Keratinocyte (primary cell): ENCODE measurements at regions not wholly inside any gene's neighbourhood (a gene's known extent, or its start where the extent isn't known, plus 50 kb on each side); places are given as distances from the start of the nearest gene placed in this dataset.

Experiments used
- DNase-seq: peaks from one replicate; pipeline ENCODE4 v3.0.0-alpha.2; 2011; ENCODE audit warnings: low read depth, missing footprints, low spot score
- FAIRE-seq: peaks from 2 replicates; lab custom pipeline; 2011; peaks lifted over from hg19 to GRCh38; lab: Jason Lieb, UNC
- H2AFZ ChIP-seq: 2 replicates; pipeline ENCODE4 v1.6.0; 2012; ENCODE audit warnings: low read length, control low read depth, inconsistent platforms; ENCODE audit not compliant: control insufficient read depth
- H3K27ac ChIP-seq: 2 replicates; pipeline ENCODE4 v1.5.1; 2011; ENCODE audit warnings: low read length; ENCODE audit not compliant: control insufficient read depth, insufficient read depth
- H3K27me3 ChIP-seq: 3 replicates; pipeline ENCODE4 v1.6.0; 2011; ENCODE audit warnings: low read length; ENCODE audit not compliant: control insufficient read depth, insufficient read depth; ENCODE audit errors: extremely low read depth
- H3K36me3 ChIP-seq, 2 experiments: 2 replicates in 1 of 2; 3 replicates in 1 of 2; pipeline ENCODE4 v1.5.1; 2011; ENCODE audit warnings: low read length in 2 of 2, mild to moderate bottlenecking in 1 of 2; ENCODE audit not compliant: control insufficient read depth in 2 of 2, insufficient read depth in 2 of 2; ENCODE audit errors: extremely low read depth in 1 of 2
- H3K4me1 ChIP-seq: 3 replicates; pipeline ENCODE4 v1.5.1; 2011; ENCODE audit warnings: low read length; ENCODE audit not compliant: control insufficient read depth, insufficient read depth; ENCODE audit errors: extremely low read depth
- H3K4me2 ChIP-seq: 3 replicates; pipeline ENCODE4 v1.6.0; 2011; ENCODE audit warnings: low read depth, low read length; ENCODE audit not compliant: control insufficient read depth, insufficient read depth; ENCODE audit errors: extremely low read depth
- H3K4me3 ChIP-seq, 3 experiments: fragments of 200-600 bp in 1 of 3; sonication (generic) in 1 of 3; 2 replicates in 2 of 3; 3 replicates in 1 of 3; pipeline ENCODE4 v1.5.1; 2011 to 2016; ENCODE audit warnings: low read length in 3 of 3, mild to moderate bottlenecking in 3 of 3, control low read depth in 2 of 3, inconsistent platforms in 1 of 3, low read depth in 1 of 3, mixed read lengths in 1 of 3, mixed run types in 1 of 3, moderate library complexity in 1 of 3; ENCODE audit not compliant: control insufficient read depth in 2 of 3, insufficient read depth in 2 of 3; ENCODE audit errors: extremely low read depth in 1 of 3
- H3K79me2 ChIP-seq: 2 replicates; pipeline ENCODE4 v1.6.0; 2012; ENCODE audit warnings: low read length; ENCODE audit not compliant: control insufficient read depth, insufficient read depth
- H3K9ac ChIP-seq: 3 replicates; pipeline ENCODE4 v1.6.0; 2011; ENCODE audit warnings: low read length; ENCODE audit not compliant: control insufficient read depth, insufficient read depth; ENCODE audit errors: extremely low read depth
- H3K9me1 ChIP-seq: 3 replicates; pipeline ENCODE4 v1.6.0; 2011; ENCODE audit warnings: low read length; ENCODE audit not compliant: control insufficient read depth, insufficient read depth; ENCODE audit errors: extremely low read depth
- H3K9me3 ChIP-seq: 2 replicates; pipeline ENCODE4 v1.5.1; 2012; ENCODE audit warnings: low read depth, low read length; ENCODE audit not compliant: control insufficient read depth
- H4K20me1 ChIP-seq: 3 replicates; pipeline ENCODE4 v1.6.0; 2011; ENCODE audit warnings: low read length; ENCODE audit not compliant: control insufficient read depth, insufficient read depth; ENCODE audit errors: extremely low read depth
- EZH2 ChIP-seq: IDR thresholded peaks from one replicate; pipeline ENCODE4 v1.6.1; 2012; ENCODE audit warnings: inconsistent platforms, mild to moderate bottlenecking, low read length, moderate library complexity
- dilution Hi-C: fragments of 300-500 bp; cut with MboI; formaldehyde crosslinking; loops from one replicate; pipeline ENCODE4 v1.7.0; 2020; ENCODE audit warnings: low sequenced_read_pairs; ENCODE audit not compliant: extremely low pct_ligation_motif_present
- TF ChIP-seq, protein P1 (sequence below), 3 experiments: IDR thresholded peaks in 1 of 3; conservative IDR thresholded peaks in 1 of 3; optimal IDR thresholded peaks in 1 of 3; 2 replicates in 2 of 3; 3 replicates in 1 of 3; pipeline versions ENCODE3 to v1.5.1; 2011; ENCODE audit warnings: low read length in 3 of 3, mild to moderate bottlenecking in 3 of 3, moderate library complexity in 2 of 3, control low read depth in 1 of 3, inconsistent platforms in 1 of 3; ENCODE audit not compliant: insufficient read depth in 2 of 3; ENCODE audit errors: extremely low read depth in 1 of 3

DNA sequence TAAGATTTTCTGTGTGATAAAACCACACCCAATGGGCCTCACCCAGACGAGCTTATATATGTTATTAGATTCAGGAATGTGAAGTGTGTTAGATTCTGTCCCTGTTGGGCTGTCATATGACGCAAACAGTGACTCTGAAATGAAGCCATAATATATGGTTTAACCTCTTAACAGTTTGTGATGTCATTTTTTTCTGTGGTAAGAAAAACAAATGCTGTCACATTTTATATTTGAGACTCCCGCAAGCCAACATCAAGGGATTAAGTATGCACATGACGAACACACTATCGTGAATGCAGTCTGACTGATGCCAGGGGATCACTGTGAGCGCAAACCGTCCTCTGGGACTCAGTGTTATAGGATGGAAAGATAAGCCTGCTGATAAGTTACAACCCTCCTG is 321.7 kb downstream of the SH3GL2 start:
- H3K79me2 ChIP-seq = no peaks in the 10 kb centered on the region
- no peak overlapping the region for H3K4me2 ChIP-seq
- no peak for DNase-seq
- H3K4me1 ChIP-seq = no peaks in the 10 kb centered on the region
- H3K9ac ChIP-seq = no peak overlapping the region
- H3K27ac ChIP-seq = no peak overlapping the region
- no peaks in the 10 kb centered on the region for H3K9me3 ChIP-seq
- no peak for FAIRE-seq
- TF ChIP-seq, protein P1, sequence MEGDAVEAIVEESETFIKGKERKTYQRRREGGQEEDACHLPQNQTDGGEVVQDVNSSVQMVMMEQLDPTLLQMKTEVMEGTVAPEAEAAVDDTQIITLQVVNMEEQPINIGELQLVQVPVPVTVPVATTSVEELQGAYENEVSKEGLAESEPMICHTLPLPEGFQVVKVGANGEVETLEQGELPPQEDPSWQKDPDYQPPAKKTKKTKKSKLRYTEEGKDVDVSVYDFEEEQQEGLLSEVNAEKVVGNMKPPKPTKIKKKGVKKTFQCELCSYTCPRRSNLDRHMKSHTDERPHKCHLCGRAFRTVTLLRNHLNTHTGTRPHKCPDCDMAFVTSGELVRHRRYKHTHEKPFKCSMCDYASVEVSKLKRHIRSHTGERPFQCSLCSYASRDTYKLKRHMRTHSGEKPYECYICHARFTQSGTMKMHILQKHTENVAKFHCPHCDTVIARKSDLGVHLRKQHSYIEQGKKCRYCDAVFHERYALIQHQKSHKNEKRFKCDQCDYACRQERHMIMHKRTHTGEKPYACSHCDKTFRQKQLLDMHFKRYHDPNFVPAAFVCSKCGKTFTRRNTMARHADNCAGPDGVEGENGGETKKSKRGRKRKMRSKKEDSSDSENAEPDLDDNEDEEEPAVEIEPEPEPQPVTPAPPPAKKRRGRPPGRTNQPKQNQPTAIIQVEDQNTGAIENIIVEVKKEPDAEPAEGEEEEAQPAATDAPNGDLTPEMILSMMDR (optimal IDR thresholded peaks at IDR 0.05 in 1 of 3, IDR thresholded peaks at IDR 0.05 in 1 of 3, conservative IDR thresholded peaks at IDR 0.05 in 1 of 3; ENCODE audit: extremely low read depth in 1 of 3, insufficient read depth in 2 of 3, low read length in 3 of 3) = no peak
- TF ChIP-seq EZH2 = no peak
- H2AFZ ChIP-seq = no peak overlapping the region
- H3K9me1 ChIP-seq = no peaks in the 10 kb centered on the region
- H3K4me3 ChIP-seq = no peak overlapping the region
- H3K27me3 ChIP-seq = peaks cover 6% of the 10 kb centered on the region
- H4K20me1 ChIP-seq = no peaks in the 10 kb centered on the region
- dilution Hi-C loops = no loop called here
- no peaks in the 10 kb centered on the region for H3K36me3 ChIP-seq

DNA sequence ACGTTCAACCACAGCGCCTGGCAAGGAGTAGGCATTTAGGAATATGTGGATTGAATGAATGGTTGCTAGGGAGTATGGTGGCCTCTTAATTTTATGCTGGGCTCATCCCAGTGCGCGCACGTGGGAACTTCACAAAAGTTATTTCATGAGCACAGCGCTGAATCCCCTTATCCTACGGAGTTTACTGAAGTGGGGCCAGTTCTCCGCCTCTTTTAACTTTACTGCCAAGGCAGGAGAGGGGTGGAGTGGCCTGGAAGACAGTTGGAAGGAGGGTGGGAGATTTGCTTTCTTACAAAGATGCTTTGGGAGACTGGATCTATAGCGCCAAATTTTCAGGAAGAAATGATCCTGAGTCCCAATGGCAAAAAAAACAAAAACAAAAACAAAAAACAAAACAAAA is 326.5 kb downstream of the SH3GL2 start:
- Histone ChIP-seq H3K4me1 (no peaks in the 10 kb centered on the region), H3K4me3 (no peak overlapping the region), H3K9me3 (no peaks in the 10 kb centered on the region), H4K20me1 (no peaks in the 10 kb centered on the region), H3K27ac (no peak overlapping the region), H3K9me1 (no peaks in the 10 kb centered on the region), H3K36me3 (no peaks in the 10 kb centered on the region), H3K9ac (no peak overlapping the region), H3K4me2 (no peak overlapping the region), H2AFZ (no peak overlapping the region), H3K79me2 (no peaks in the 10 kb centered on the region), H3K27me3 (peaks cover 27% of the 10 kb centered on the region)
- DNase-seq = no peak
- no peak for FAIRE-seq
- dilution Hi-C loops = no loop called here
- no peak for TF ChIP-seq EZH2

DNA sequence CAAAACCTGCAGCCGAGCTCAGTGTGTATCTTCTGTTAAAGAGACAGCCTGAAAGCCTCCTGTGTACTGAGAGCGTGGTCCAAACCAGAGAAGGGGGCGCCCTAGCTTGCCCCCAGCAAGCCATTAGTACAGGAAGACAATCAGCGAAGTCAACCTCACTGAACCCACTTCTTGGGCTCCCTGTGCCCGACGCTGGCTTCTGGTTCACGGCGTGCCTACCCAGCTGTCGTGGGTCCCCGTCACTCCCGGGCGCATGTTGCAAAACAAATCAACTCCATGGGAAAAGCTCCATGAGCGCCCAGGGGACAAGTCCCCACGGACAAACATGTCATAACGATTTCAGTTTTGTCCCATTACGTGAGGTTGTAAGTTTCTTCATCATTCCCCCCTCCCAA is 326.9 kb downstream of the SH3GL2 start:
- H2AFZ ChIP-seq = no peak overlapping the region
- no peak overlapping the region for H3K9ac ChIP-seq
- H3K27me3 ChIP-seq = peaks cover 27% of the 10 kb centered on the region
- no peaks in the 10 kb centered on the region for H3K9me1 ChIP-seq
- no peaks in the 10 kb centered on the region for H3K9me3 ChIP-seq
- H3K4me2 ChIP-seq = no peak overlapping the region
- FAIRE-seq = no peak
- no peak overlapping the region for H3K4me3 ChIP-seq
- dilution Hi-C loops = no loop called here
- H4K20me1 ChIP-seq = no peaks in the 10 kb centered on the region
- TF ChIP-seq, protein P1 (optimal IDR thresholded peaks at IDR 0.05 in 1 of 3, IDR thresholded peaks at IDR 0.05 in 1 of 3, conservative IDR thresholded peaks at IDR 0.05 in 1 of 3; ENCODE audit: extremely low read depth in 1 of 3, insufficient read depth in 2 of 3, low read length in 3 of 3) = no peak
- peak; percentile 55 for TF ChIP-seq EZH2
- no peak overlapping the region for H3K27ac ChIP-seq
- DNase-seq = no peak
- H3K36me3 ChIP-seq = no peaks in the 10 kb centered on the region
- H3K79me2 ChIP-seq = no peaks in the 10 kb centered on the region
- H3K4me1 ChIP-seq = no peaks in the 10 kb centered on the region
